ENCODE measurements at regions not wholly inside any gene's neighbourhood (a gene's known extent, or its start where the extent isn't known, plus 50 kb on each side); places are given as distances from the start of the nearest gene placed in this dataset.

DNA sequence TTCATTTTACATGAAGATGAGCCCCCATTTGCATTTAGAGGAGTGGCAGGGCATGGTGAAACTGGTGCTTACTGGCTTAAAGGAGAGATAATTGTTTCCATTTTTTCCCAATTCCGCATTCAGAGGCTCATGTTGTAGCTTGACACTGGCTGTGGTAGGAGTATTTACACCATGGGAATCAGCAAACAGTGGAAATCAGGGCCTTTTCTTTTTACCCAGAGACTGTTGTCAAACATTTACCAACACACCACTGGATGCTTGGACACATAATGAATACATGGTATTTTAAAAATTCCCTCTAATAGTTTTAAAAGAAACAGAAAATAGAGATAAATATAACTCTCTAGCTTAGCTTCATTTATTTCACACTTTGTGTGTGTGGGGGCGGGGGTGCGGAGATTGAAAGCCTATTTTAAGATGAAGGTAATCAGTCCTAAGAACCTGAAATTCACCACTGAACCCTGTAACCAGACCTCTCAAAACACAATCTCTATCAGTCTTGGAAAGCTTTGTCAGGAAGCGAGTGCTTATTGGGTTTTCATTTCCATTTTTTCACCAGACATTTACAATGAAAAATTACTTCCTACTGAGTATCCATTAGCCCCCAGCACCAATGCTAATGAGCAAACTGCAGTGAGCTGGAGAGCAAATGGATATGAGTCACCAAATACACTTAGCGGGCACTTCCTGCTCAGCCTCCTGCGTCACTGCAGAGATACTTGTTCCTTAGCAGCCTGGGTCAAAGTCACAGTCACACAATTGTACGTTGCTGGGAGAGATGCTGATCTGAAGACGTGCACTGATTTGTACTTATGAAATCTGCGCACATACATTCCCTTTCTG, 532.0 kb downstream of the BCKDHB start:
- intact Hi-C loops (cut with DNase I) = no loop called here
- no peak for FAIRE-seq

DNA sequence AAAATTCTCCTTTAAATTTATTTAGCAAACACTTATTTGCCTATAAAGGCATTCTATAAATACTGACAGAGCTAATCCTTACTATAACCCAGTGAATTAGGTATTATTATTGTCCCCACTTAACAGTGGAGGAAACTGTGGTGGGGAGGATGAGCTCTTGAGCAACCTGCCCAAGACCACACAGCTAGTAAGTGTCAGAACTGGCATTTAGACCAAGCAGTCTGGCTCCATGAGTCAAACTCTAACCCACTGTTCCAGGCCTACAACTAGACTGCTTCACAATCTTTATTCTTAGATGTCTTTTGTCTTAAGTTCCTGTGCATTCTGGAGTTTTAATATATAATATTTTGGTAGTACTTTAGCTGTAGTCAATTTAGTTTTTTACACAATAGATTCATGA, 530.8 kb downstream of the BCKDHB start:
- H3K9me3 ChIP-seq (ENCODE audit: control insufficient read depth in 2 of 3, insufficient read depth in 1 of 3, low read length in 3 of 3) = no peaks in the 10 kb centered on the region
- no peaks in the 10 kb centered on the region for H3K27me3 ChIP-seq (ENCODE audit: control insufficient read depth, insufficient read depth, low read length)
- no peaks in the 10 kb centered on the region for H3K4me1 ChIP-seq (ENCODE audit: control insufficient read depth in 2 of 3, insufficient read depth in 2 of 3, low read depth in 1 of 3, low read length in 3 of 3)
- FAIRE-seq = no peak
- H3K36me3 ChIP-seq (ENCODE audit: control insufficient read depth in 2 of 3, insufficient read depth in 3 of 3, low read length in 3 of 3) = no peaks in the 10 kb centered on the region
- no peak overlapping the region for H3K9ac ChIP-seq (ENCODE audit: low read length in 3 of 3)
- TF ChIP-seq, protein P1, sequence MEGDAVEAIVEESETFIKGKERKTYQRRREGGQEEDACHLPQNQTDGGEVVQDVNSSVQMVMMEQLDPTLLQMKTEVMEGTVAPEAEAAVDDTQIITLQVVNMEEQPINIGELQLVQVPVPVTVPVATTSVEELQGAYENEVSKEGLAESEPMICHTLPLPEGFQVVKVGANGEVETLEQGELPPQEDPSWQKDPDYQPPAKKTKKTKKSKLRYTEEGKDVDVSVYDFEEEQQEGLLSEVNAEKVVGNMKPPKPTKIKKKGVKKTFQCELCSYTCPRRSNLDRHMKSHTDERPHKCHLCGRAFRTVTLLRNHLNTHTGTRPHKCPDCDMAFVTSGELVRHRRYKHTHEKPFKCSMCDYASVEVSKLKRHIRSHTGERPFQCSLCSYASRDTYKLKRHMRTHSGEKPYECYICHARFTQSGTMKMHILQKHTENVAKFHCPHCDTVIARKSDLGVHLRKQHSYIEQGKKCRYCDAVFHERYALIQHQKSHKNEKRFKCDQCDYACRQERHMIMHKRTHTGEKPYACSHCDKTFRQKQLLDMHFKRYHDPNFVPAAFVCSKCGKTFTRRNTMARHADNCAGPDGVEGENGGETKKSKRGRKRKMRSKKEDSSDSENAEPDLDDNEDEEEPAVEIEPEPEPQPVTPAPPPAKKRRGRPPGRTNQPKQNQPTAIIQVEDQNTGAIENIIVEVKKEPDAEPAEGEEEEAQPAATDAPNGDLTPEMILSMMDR (IDR thresholded peaks at IDR 0.05; ENCODE audit: borderline replicate concordance, extremely low read depth, insufficient read depth) = no peak
- no peak overlapping the region for H3K27ac ChIP-seq (ENCODE audit: low read depth in 2 of 2, low read length in 2 of 2)
- intact Hi-C loops (cut with DNase I) = no loop called here
- H3K4me3 ChIP-seq (ENCODE audit: low read length in 3 of 3) = no peak overlapping the region
- DNase-seq = no peak

More for the DNA sequence above, 532.0 kb downstream of the BCKDHB start:
- Histone ChIP-seq H3K27ac (ENCODE audit: low read depth in 2 of 2, low read length in 2 of 2) (no peak overlapping the region), H3K4me1 (ENCODE audit: control insufficient read depth in 2 of 3, insufficient read depth in 2 of 3, low read depth in 1 of 3, low read length in 3 of 3) (no peaks in the 10 kb centered on the region), H3K36me3 (ENCODE audit: control insufficient read depth in 2 of 3, insufficient read depth in 3 of 3, low read length in 3 of 3) (no peaks in the 10 kb centered on the region), H3K9me3 (ENCODE audit: control insufficient read depth in 2 of 3, insufficient read depth in 1 of 3, low read length in 3 of 3) (no peaks in the 10 kb centered on the region), H3K9ac (ENCODE audit: low read length in 3 of 3) (no peak overlapping the region), H3K27me3 (ENCODE audit: control insufficient read depth, insufficient read depth, low read length) (no peaks in the 10 kb centered on the region), H3K4me3 (ENCODE audit: low read length in 3 of 3) (no peak overlapping the region)
- peak; percentile 22 to 76 (median 52) for DNase-seq
- TF ChIP-seq, protein P1 (IDR thresholded peaks at IDR 0.05; ENCODE audit: borderline replicate concordance, extremely low read depth, insufficient read depth) = no peak

DNA sequence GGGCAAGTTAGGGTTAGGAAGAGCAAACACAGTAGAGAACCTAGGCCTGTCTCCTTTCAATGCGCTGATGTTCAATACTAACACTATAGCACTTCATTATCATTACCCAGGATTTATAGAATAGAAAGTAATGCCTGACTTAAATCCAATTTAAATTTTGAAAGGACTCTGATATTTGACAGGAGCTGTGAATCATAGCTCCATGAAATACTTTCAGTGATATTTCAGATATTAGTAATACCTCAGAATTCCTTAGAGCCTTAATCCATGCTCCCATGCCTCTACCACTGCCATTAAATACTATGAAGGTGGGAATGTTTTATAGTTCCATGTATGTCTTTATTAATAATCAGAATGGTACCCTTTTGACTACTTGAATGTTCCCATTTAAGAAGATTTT, 530.2 kb downstream of the BCKDHB start:
- H3K36me3 ChIP-seq (ENCODE audit: control insufficient read depth in 2 of 3, insufficient read depth in 3 of 3, low read length in 3 of 3) = no peaks in the 10 kb centered on the region
- H3K27ac ChIP-seq (ENCODE audit: low read depth in 2 of 2, low read length in 2 of 2) = no peak overlapping the region
- H3K27me3 ChIP-seq (ENCODE audit: control insufficient read depth, insufficient read depth, low read length) = no peaks in the 10 kb centered on the region
- no peaks in the 10 kb centered on the region for H3K9me3 ChIP-seq (ENCODE audit: control insufficient read depth in 2 of 3, insufficient read depth in 1 of 3, low read length in 3 of 3)
- H3K9ac ChIP-seq (ENCODE audit: low read length in 3 of 3) = no peak overlapping the region
- TF ChIP-seq, protein P1 (IDR thresholded peaks at IDR 0.05; ENCODE audit: borderline replicate concordance, extremely low read depth, insufficient read depth) = no peak
- no peak for FAIRE-seq
- intact Hi-C loops (cut with DNase I) = no loop called here
- no peak for DNase-seq
- H3K4me3 ChIP-seq (ENCODE audit: low read length in 3 of 3) = no peak overlapping the region
- no peaks in the 10 kb centered on the region for H3K4me1 ChIP-seq (ENCODE audit: control insufficient read depth in 2 of 3, insufficient read depth in 2 of 3, low read depth in 1 of 3, low read length in 3 of 3)

All from kidney (tissue), 13 donors.